B cell (primary cell): ENCODE measurements at regions not wholly inside any gene's neighbourhood (a gene's known extent, or its start where the extent isn't known, plus 50 kb on each side); places are given as distances from the start of the nearest gene placed in this dataset.

Source experiments
- ATAC-seq: fragments of 200-7000 bp; cut with Tn5 transposase; one replicate; pipeline ENCODE4 v1.10.0; 2021; ENCODE audit warnings: low read depth, mild to moderate bottlenecking, moderate number of reproducible peaks, moderate library complexity
- CTCF ChIA-PET: fragments of 350-600 bp; sonication (Branson Sonifier 250); formaldehyde crosslinking; loops from one replicate; lab custom pipeline; 2021; ENCODE audit warnings: antibody characterized with exemption, inconsistent platforms; lab: Charles Lee
- POLR2A ChIA-PET: fragments of 350-600 bp; sonication (Branson Sonifier 250); formaldehyde crosslinking; loops from one replicate; lab custom pipeline; 2021; ENCODE audit warnings: antibody characterized with exemption; lab: Charles Lee
- DNase-seq: peaks from one replicate; pipeline ENCODE4 v3.0.0; 2013
- H2AFZ ChIP-seq: 2 replicates; pipeline ENCODE4 v1.6.1; 2012; ENCODE audit warnings: mild to moderate bottlenecking, low read depth, low read length; ENCODE audit not compliant: insufficient read depth, poor library complexity, severe bottlenecking
- H3K27ac ChIP-seq, 2 donors: 1 replicate in 1 of 2; 2 replicates in 1 of 2; pipeline ENCODE4 v1.5.1; 2012 to 2013; ENCODE audit warnings: low read length in 2 of 2, mild to moderate bottlenecking in 2 of 2, moderate library complexity in 1 of 2
- H3K27me3 ChIP-seq, 4 experiments: fragments of 200-600 bp in 1 of 4; sonication (generic) in 1 of 4; replicated peaks in 1 of 4; 1 replicate in 2 of 4; 2 replicates in 2 of 4; pipeline versions ENCODE4 v1.6.1 to v1.7.0; 2013 to 2016; ENCODE audit warnings: low read length in 3 of 4, mild to moderate bottlenecking in 2 of 4, mixed read lengths in 1 of 4, moderate library complexity in 1 of 4; ENCODE audit not compliant: insufficient read depth in 4 of 4, control insufficient read depth in 3 of 4; ENCODE audit errors: control extremely low read depth in 1 of 4
- H3K36me3 ChIP-seq, 2 experiments: replicated peaks in 1 of 2; 1 replicate in 1 of 2; 2 replicates in 1 of 2; pipeline versions ENCODE4 v1.6.1 to v1.7.1; 2013; ENCODE audit warnings: low read length in 1 of 2; ENCODE audit not compliant: insufficient read depth in 2 of 2, control insufficient read depth in 1 of 2; ENCODE audit errors: control extremely low read depth in 1 of 2, extremely low read depth in 1 of 2
- H3K4me1 ChIP-seq, 2 donors: fragments of 200-600 bp in 1 of 2; sonication (generic) in 1 of 2; 1 replicate in 1 of 2; 2 replicates in 1 of 2; pipeline versions ENCODE4 v1.5.1 to v1.6.1; 2013 to 2017; ENCODE audit warnings: low read length in 2 of 2; ENCODE audit not compliant: control insufficient read depth in 2 of 2, insufficient read depth in 2 of 2
- H3K4me2 ChIP-seq: replicated peaks from 2 replicates; pipeline ENCODE3; 2012; ENCODE audit warnings: mild to moderate bottlenecking, low read depth, low read length; ENCODE audit not compliant: poor library complexity, severe bottlenecking
- H3K4me3 ChIP-seq, 5 experiments: fragments of 200-600 bp in 1 of 5; sonication (generic) in 1 of 5; 1 replicate in 3 of 5; 2 replicates in 2 of 5; pipeline versions ENCODE4 v1.5.1 to v1.7.0; 2011 to 2016; ENCODE audit warnings: low read length in 4 of 5, mild to moderate bottlenecking in 4 of 5, low read depth in 2 of 5, control low read depth in 1 of 5, moderate library complexity in 1 of 5; ENCODE audit not compliant: insufficient read depth in 1 of 5; ENCODE audit errors: control extremely low read depth in 1 of 5, extremely low read depth in 1 of 5
- H3K79me2 ChIP-seq: fragments of 200-600 bp; sonication (generic); one replicate; pipeline ENCODE4 v1.6.0; 2016; ENCODE audit warnings: low read length; ENCODE audit not compliant: control insufficient read depth, insufficient read depth
- H3K9ac ChIP-seq: fragments of 200-600 bp; sonication (generic); 2 replicates; pipeline ENCODE4 v1.6.1; 2017; ENCODE audit warnings: mild to moderate bottlenecking, low read length, moderate library complexity
- H3K9me3 ChIP-seq, 3 donors: one replicate each; pipeline versions ENCODE4 v1.6.1 to v1.7.1; 2013; ENCODE audit warnings: low read length in 2 of 3; ENCODE audit not compliant: control insufficient read depth in 2 of 3, insufficient read depth in 1 of 3; ENCODE audit errors: control extremely low read depth in 1 of 3
- H4K20me1 ChIP-seq: 2 replicates; pipeline ENCODE4 v1.6.0; 2012; ENCODE audit warnings: mild to moderate bottlenecking, low read length; ENCODE audit not compliant: insufficient read depth, control insufficient read depth, poor library complexity, severe bottlenecking
- H3K27ac Mint-ChIP-seq: one replicate; pipeline ENCODE4 v1.8.0; 2021; ENCODE audit warnings: mixed read lengths
- H3K27me3 Mint-ChIP-seq: one replicate; pipeline ENCODE4 v1.8.0; 2021; ENCODE audit warnings: mixed read lengths
- H3K4me1 Mint-ChIP-seq: one replicate; pipeline ENCODE4 v1.8.0; 2021; ENCODE audit warnings: mixed read lengths
- H3K4me3 Mint-ChIP-seq: one replicate; pipeline ENCODE4 v1.8.0; 2021; ENCODE audit warnings: mixed read lengths
- H3K9me3 Mint-ChIP-seq: one replicate; pipeline ENCODE4 v1.8.0; 2022; ENCODE audit warnings: mixed read lengths; ENCODE audit not compliant: insufficient read depth
- CTCF ChIP-seq: fragments of 200-600 bp; IDR thresholded peaks from one replicate; pipeline ENCODE4 v1.8.0; 2022; ENCODE audit warnings: antibody characterized with exemption, mild to moderate bottlenecking
- EZH2 ChIP-seq: IDR thresholded peaks from 2 replicates; pipeline ENCODE4 v1.6.1; 2012; ENCODE audit warnings: borderline replicate concordance, low read depth, mild to moderate bottlenecking, moderate library complexity, low read length; ENCODE audit not compliant: insufficient read depth, poor library complexity, severe bottlenecking
- WGBS: methylation state at CpG from one replicate; pipeline ENCODE4 v1.1.5; 2013; ENCODE audit warnings: missing lambda C conversion rate; ENCODE audit not compliant: insufficient coverage; 5-methylcytosine and 5-hydroxymethylcytosine counted together
- intact Hi-C: fragments of 100-400 bp; cut with micrococcal nuclease; formaldehyde crosslinking; loops from one replicate; pipeline ENCODE4 v1.10.0; 2022

- WGBS: 89% methylated on average over 15 of the region's 20 CpGs
Observed at GRCh38 chr12:124392667-124393413, 97.9 kb downstream of the RFLNA start.

More at GRCh38 chr12:124392667-124393413, 97.9 kb downstream of the RFLNA start:
- Mint-ChIP-seq H3K4me3 (no peak overlapping the region), H3K27ac (no peak overlapping the region), H3K4me1 (peaks cover 39% of the 10 kb centered on the region), H3K27me3 (no peaks in the 10 kb centered on the region), H3K9me3 (no peaks in the 10 kb centered on the region)
- intact Hi-C loops: loop anchor here (5.0 to 10.0 kb wide), 4 partner anchors 172 to 469 kb away; partner anchors contain the start of genes NCOR2 and SCARB1
- peaks cover 97% of the 10 kb centered on the region for H4K20me1 ChIP-seq
- TF ChIP-seq CTCF: no peak
- TF ChIP-seq EZH2: no peak
- H3K27ac ChIP-seq: no peak overlapping the region
- H3K4me2 ChIP-seq: peak overlapping the region; percentile 86
- ATAC-seq (no peak), DNase-seq (no peak)
- peaks cover 0 to 3% (median 0%) of the 10 kb centered on the region in 3 donors for H3K9me3 ChIP-seq
- no peak overlapping the region for H3K9ac ChIP-seq
- ChIA-PET CTCF (interaction anchor here (1.2 kb wide), 1 partner anchor 61 kb away, joined by 3 read pairs; no protein-coding TSS in a partner anchor), POLR2A (interaction anchor here (0.9 kb wide), 1 partner anchor 23 kb away, joined by 3 read pairs; no protein-coding TSS in a partner anchor)
- H3K4me1 ChIP-seq: peaks cover 39 to 49% of the 10 kb centered on the region in 2 donors
- H3K4me3 ChIP-seq: no peak overlapping the region
- peaks cover 20% of the 10 kb centered on the region for H3K79me2 ChIP-seq
- H3K36me3 ChIP-seq: peaks cover 0 to 30% of the 10 kb centered on the region in 2 experiments
- H2AFZ ChIP-seq: no peak overlapping the region
- H3K27me3 ChIP-seq: no peaks in the 10 kb centered on the region
